ENCODE measurements at regions not wholly inside any gene's neighbourhood (a gene's known extent, or its start where the extent isn't known, plus 50 kb on each side); places are given as distances from the start of the nearest gene placed in this dataset.

DNA sequence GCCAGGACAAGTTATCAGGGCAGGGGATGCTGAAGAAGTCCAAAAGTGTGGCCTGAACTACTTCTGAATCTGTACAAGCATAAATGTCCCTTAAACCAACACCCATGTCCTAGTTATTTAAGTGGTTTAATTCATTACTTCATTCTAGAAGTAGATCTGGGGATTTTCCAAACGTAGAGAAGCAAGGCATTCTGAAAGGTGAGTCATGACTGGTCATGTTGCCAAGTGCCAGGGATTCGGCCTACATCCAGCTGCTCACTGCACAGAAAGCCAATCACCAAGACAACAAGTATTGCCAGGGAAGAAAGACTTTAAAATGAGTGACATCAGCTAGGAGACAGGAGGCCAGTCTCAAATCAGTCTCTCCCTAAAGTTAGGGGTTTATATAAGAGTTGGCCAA lies 396.6 kb downstream of the GABRB3 start:
- DNase-seq (ENCODE audit: low spot score): no peak

DNA sequence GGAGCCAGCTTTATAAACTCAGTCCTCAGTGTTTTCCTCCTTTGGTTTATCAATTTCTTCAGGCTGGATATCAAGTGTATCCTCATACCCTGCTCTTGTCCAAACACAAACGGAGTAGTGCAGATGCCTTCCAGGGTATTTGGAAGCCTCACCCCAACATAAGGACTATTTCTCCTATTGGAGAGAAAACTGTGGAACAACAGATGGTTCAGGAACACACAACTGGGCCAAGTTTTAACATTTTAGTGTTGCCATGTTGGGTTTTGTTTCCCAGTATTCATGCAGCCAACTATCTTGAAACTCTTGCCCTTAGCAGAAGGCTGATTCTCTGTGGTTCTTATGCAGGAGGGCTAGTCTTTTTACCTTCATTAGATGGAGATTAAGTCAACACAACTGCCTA lies 398.1 kb downstream of the GABRB3 start:
- no peak for DNase-seq (ENCODE audit: low spot score)

DNA sequence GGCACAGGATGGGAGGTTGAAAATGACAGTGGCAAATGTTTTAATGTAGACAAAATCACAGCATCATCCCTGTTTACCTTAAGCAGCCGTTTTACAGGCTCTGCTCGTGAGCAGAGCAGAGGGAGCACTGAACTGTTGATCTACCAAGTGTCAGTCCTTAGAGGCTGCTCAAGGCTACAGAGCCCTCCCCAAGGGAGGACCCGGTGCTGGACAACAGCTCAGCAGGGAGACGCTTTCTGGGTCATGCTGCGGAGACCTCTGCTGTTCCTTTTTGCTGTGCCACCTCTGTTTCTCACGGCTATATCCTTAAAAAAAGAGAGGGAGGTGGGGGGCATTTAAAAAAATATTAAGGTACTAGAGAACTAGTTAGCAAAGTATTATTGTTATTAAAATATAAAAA lies 400.2 kb downstream of the GABRB3 start:
- DNase-seq (ENCODE audit: low spot score): no peak

DNA sequence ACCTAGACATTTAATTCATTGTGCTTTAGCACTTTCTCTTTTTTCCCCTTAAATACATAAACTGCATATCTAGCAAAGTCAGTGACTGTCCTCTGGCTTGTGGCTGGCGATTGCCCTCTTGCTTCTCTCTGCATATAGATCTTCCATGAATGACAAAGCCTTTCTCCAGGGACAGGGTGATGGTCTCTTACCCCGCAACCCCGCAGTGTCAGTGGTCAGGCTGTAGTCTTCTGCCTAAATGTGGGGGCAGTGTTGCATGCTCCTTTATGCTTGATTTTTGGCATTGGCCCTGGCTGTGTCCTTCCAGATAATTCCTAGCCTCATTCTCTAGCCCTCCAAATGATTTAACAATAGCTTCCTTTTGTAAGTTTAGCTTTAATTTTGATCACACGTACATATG lies 407.8 kb downstream of the GABRB3 start:
- no peak for DNase-seq (ENCODE audit: low spot score)

DNA sequence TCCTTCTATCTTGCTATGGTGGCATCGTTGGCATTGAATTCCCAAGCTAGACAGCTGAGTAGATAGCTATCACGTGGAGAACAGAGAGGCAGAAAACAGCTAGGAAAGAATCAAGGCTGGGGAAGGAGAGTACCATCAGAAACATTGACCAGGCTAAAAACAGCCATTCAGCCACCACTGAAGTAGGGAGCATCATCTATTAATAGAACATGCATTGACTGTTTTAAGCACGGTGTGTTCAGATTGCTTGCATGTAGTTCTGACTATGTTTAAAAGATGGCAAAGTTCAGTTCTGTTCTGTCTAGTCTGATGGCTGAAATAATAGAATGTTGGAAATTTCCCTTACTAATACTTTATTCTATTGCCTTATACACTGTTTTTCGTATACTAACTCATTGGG lies 413.0 kb downstream of the GABRB3 start:
- no peak for DNase-seq (ENCODE audit: low spot score)

DNA sequence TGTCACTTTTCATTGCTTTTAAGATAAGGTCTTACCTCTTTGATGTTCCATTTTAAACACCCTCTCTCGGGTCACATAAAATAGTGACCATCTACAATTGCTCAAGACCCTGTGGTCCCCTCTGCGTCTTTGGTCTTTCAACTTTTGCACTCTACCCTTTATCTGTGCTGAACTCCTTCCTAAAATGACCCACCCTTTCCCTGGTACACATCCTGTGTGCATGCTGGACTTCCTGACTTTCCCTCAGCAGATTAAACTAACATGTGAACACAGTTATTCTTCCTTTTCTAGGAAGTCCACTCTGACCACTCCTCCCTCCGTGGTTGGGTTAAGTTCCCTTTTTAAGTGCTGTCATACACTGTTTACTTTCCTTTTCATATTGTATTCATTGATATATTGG lies 414.2 kb downstream of the GABRB3 start:
- DNase-seq (ENCODE audit: low spot score): no peak

DNA sequence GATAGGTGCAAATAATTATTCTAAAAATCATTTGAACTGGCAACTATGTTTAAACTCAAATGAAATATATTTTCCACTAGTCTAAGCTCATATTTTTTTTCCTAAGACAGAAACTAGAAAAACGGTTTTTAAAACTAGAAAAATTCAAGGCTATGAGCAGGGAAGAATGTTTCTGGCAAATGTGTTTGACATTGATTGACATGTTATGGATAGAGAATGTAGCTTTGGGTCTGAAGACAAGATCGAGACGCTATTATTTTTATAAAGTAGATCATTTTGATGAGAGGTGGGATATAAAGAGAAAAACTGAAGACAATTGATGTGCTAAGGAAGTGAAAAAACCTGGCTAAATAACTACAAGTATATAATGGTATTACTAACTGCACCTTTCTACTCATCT lies 415.2 kb downstream of the GABRB3 start:
- no peak for DNase-seq (ENCODE audit: low spot score)

DNA sequence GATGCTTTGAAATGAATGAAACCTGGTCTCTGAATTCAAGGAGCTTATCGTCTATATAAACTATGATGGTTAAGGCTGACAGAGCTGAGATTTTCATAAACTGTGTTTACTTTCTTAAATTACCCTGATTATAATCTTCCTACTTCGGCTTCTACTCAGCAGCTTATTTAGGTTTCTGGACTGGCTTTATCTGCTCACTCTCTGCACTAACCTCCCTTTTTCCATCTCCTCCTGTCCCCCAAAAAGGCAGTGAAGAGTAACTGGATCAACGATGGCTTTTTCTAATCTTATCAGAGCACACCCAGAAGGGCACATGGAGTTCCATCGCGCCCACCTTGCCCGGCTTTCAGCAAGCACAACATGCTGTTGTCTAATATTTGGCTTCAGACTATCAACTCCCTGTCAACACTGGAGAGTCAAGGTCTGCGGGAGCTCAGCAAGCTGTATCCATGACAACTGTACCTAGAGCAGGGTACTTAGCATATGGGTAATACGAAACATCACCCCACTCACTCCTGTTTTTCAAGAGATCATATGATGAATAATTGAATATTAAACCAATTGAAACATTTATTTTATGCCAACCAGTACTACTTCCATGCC lies 417.3 kb downstream of the GABRB3 start:
- DNase-seq (ENCODE audit: low spot score): no peak

DNA sequence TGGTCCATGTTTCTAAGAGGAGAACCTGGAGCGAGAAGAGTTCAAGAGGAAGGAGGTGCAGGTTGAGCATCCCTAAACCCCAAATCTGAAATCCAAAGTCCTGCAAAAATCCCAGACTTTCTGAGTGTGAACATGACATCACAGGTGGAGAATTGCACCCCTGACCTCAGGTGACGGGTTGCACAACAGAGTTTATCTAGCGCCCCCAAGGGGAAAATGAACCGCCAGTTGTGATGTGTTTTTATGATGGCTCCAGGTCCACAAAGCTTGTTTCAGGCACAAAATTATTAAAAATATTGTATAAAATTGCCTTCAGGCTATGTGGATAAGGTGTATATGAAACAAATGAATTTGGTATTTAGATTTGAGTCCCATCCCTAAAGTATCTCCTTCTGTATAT lies 420.0 kb downstream of the GABRB3 start:
- no peak for DNase-seq (ENCODE audit: low spot score)

DNA sequence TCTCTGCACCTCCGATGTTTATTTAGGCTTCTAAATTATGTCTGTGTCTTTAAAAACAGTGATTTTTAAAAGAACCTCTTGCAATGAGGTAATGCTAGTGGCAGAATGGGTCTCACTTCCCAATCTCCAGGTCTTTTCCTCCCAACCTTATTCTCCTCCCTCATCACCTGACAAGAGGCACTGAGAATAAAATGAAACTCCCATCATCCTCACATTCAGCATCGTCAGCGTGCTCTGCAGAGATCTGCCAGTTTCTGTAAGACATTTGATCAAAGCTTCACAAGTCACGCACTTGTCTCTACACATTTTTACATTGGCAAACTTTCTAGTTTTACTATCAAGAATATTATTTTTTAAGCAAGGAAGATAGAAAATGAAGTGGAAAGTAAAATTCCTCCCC lies 420.5 kb downstream of the GABRB3 start:
- no peak for DNase-seq (ENCODE audit: low spot score)

DNA sequence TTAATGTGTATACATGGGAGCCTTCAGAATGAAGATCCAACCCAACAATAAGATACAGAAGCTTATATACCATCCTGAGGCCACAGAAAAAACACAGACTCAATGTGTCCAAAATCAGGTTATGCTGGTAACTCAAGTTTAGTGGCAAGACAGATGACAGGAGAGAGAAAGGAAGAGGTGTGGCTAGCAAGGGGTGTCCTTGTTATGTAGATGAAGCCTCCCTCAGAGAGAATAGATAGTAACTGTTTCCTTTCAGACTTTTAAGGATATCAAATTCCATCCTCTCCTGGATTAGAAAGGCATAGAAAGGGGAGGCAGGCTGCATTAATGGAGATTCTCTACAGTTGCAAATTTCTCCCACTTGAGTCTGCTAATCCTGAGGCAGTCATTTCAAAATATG lies 447.4 kb downstream of the GABRB3 start:
- no peak for DNase-seq (ENCODE audit: low spot score)

DNA sequence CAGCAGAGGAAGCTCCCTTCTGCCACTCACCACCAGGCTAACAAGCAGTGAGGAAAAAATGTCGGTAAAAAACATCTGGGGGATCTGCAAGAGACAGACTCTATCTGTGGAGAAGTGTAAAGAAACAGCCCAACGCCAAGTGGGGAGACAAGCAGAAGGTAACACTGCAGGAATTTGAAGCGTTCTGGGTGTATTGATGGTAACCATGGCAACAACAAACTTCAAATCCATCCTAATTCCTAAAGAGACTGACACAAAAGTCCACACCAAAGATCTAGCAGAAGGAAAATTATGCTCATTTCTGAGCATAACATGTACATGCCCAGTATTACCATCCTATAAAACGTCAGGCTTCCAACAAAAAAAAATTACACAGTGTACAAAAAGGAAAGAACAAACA lies 449.3 kb downstream of the GABRB3 start:
- no peak for DNase-seq (ENCODE audit: low spot score)

DNA sequence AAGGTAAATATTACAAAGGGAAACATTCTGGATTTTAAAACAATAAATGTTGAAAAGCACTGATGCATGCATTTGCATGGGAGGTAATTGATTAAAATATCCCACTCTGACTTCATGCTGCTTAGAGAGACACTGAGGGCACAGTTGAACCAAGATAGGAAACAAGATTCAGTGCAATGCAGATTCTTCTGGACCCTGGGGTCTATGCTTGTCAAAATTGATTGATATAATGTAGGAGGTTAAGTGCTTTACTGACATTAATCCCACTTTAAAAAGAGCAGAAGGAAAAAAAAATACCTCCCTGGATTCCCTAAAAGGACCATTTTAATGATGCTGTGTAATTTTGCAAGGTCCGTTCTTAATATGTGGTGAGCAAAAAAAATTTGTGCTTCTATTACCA lies 454.2 kb downstream of the GABRB3 start:
- DNase-seq (ENCODE audit: low spot score): no peak

DNA sequence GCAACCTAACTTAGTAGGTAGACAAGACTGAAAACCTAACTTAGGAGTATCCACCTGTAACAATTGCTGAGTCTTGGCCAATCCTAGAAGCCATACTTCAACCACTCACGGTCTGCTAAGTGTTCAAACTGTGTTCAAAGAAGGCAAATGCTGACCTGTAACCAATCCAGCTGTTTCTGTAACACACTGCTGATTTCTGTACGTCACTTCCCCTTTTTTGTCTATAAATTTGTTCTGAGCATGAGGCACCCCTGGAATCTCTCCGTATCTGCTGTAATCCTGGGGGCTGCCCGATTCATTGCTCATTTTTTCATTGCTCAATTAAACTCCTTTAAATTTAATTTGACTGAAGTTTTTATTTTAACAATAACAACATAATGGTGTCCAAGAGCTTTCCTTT lies 451.4 kb upstream of the ATP10A start:
- no peak for DNase-seq (ENCODE audit: low spot score)

DNA sequence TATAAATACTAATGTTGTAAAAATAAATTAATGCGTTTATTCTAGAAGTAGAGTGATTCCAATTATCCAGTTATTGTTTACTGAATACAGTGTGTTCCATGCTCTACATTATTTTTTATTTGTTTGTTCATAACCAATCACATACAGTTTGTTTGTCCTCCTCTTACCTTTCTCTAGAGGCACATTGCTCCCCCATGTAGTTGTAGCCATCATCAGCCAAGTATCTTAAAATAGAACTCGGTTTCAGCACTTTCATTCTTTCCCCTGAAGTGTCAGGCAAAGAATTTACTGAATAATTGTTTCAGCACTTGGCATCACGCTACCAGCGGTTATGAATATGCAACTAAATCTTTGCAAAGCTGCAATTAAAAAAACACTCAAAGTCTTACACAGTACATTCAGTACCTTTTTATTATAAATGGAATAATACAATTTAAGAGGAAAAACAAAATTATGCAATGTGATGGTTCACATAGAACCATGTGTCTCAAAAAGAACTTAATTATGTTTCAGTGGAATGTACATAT lies 448.6 kb upstream of the ATP10A start:
- DNase-seq (ENCODE audit: low spot score): no peak

DNA sequence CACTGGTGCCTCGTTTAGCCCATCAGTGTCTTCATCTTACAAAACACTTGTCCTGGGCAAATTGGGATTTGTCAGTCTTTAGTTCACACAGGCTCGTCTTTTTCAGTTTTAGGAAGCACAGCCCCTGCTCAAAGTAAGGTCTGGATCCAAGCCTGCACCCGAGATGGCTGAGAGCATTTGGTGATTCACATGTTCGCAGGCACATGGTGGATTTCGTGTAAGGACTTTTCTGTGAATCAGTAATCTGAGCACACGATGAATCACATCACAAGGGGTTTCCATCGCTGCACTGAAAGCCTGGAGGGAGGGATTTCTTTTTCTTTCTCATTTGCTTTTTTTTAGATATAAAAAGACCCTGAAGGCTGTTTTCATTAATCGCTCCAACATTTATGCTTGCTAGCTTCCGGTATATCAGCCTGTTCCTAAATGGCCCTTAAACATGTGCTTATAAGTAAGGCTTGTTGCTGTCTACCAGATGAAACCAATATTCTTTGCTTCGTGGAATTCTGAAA lies 435.6 kb upstream of the ATP10A start:
- DNase-seq (ENCODE audit: low spot score): no peak

DNA sequence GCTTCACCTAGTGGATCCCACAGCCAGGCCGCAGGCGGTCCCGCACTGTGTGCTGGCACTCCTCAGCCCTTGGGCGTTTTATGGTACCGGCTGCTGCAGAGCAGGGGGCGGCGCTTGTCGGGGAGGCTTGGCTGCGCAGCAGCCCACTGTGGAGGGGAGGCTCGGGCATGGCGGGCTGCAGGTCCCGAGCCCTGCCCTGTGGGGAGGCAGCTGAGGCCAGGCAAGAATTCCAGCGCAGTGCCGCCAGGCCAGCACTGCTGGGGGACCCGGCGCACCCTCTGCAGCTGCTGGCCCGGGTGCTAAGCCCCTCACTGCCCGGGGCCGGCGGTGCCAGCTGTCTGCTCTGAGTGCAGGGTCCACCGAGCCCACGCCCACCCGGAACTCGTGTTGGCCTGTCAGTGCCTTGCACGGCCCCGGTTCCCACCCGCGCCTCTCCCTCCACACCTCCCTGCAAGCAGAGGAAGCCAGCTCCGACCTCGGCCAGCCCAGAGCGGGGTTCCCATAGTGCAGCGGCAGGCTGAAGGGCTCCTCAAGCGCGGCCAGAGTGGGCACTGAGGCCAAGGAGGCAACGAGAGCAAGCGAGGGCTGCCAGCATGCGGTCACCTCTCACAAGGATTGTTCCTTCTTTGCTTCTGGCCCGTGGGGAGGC lies 435.0 kb upstream of the ATP10A start:
- DNase-seq (ENCODE audit: low spot score): no peak

DNA sequence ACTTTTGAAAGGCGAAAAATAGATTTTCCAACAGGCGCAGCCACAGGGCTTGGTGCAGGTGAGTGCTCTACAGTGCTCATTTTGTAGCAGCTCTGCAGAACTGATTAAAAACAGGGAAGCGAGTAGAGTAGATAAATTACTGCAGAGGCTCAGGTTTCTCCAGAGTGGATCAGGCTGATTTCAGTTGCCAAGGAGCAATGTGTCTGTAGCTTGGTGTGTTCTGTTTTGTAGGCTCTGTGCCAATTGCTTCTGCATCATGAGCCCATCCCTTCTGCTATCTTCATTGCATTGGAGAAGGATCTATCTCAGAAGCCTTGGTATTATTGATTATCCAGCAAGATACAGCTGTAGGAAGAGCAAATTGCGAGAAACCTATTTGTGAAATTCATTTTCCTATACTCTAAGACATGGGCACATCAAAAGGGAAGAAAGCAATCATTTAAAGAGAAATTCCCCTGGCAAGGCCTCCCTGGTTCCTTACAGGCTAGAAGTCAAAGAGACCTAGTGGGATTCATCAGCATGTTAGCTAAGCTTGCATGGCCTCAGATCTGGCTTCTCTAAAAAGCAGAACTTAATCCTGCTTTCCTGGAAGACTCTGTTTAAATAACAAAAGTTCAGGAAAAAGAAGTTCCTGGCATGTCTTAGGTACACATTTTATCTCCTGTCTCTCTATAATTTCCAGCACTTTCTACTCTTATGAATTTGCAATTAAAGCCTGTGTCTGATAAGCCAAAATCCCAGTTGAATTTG lies 432.4 kb upstream of the ATP10A start:
- no peak for DNase-seq (ENCODE audit: low spot score)

DNA sequence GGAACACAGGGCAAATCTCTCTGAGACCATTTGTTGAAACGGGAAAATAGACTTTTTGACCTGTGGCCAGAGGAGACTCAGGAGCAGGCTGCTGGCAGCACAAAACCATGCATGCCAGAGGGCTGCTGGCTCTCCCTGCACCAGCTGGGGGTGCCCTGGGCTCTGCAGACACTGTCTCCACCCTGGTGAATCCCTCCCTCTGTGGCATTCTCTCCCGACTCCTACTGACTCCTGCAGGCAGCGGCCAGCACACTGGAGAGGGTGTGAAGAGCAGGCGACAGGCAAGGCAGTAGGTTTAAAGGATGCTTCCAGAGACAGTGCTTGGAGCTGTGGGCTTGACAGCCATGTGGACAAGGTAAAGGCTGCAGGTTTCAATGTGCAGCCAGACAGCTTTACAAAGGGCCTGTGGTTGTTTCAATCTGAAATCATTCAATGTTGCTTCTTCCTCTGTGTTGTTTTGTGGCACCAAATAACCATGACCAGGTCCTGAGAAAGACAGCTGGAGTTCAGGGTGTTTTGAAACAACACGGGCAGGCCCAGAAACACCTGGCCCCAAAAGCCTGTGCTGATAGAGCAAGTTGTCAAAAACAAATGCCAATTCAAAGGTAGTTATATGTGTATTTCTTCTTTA lies 431.0 kb upstream of the ATP10A start:
- DNase-seq (ENCODE audit: low spot score): no peak

DNA sequence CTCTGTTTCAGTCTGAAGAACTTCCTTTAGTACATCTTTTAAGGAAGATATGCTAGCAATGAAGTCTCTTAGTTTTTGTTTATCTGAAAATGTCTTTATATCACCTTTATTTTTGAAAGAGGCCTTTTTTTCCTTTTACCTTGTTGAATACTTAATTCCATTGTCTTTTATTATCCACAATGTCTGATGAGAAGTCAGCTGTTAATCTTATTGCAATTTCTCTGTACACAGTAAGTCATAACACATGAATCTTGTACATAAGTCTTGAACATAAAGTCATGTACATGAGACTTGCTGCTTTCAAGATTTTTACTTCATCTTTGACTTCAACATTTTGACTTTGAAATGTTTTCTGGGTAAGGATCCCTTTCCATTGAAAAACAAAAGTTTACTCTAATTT lies 424.3 kb upstream of the ATP10A start:
- no peak for DNase-seq (ENCODE audit: low spot score)

DNA sequence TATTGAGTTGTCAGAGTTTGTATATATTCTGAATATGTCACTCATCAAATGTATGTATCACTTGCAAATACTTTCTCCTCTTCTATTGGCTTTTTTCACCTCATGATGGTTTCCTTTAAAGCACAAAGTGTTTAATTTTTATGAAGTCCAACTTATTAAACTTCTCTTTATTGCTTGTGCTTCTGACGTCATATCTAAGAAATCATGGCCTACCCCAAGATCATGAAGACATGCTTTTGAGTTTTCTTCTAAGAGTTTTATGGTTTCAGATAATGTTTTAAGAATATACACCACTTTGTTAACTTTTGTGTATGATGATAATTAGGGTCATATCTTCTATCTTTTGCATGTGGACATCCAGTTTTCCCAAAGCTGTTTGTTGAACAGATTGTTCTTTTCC lies 417.2 kb upstream of the ATP10A start:
- no peak for DNase-seq (ENCODE audit: low spot score)

DNA sequence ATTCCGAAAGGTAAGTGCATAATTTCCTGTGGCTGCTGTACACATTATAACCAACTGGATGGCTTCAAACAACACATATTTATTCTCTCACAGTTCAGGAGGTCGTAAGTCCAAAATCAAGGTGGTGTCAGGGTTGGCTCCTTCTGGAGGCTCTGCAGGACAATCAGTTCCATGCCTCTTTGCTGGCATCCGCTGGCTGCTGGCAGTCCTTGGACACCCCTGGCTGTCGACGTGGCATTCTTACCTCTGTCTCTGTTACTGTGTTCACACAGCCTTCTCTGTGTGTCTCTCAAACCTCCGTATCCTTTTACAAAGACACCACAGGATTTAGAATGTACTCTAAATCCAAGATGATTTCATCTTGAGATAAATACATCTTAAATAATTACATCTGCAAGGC lies 398.8 kb upstream of the ATP10A start:
- no peak for DNase-seq (ENCODE audit: low spot score)

DNA sequence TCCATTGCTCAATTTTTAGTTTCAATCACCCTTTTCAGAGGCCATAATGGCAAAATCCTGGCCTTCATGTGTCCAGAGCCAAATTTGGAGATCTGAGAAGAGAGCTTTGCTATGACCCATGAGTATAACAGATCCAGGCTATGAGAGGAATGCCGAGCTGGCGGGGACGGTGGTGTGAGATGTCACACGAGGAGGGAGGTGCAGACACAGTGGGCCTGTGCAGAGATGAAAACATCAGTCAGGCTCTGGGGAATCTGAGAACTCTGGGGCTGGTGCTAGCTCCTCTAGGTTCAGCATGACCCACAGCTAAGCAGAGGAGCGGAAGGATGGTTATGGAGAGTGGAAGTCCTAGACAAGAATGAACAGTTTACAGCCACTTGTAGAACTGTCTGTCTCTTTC lies 398.3 kb upstream of the ATP10A start:
- no peak for DNase-seq (ENCODE audit: low spot score)
